ENCODE measurements at regions not wholly inside any gene's neighbourhood (a gene's known extent, or its start where the extent isn't known, plus 50 kb on each side); places are given as distances from the start of the nearest gene placed in this dataset.

DNA sequence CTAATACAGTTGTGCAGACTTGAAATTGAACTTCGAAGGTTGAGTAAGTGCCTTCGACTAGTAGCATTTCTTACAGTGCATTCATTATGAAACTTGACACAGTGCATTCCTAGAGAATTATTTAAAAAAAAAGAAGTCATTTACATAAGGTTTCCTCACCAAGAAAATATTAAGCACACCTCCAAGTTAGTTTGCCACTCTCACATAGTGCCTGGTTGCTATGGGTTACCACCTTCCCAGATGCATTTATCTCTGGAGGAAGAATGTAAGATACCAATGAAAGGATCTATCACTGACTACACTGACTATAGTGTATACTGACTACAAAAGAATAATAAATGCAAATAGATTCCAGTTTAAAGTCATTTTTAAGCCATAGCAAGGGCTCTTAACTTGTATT lies 311.9 kb upstream of the RASGEF1B start:
- DNase-seq (ENCODE audit: low read depth, low spot score) (no peak), ATAC-seq (no peak), FAIRE-seq (no peak)
- ChIA-PET POLR2A (interaction anchor here (0.6 kb wide), 1 partner anchor 111 kb away, joined by 3 read pairs; no protein-coding TSS in a partner anchor), RAD21 (ENCODE audit: unreplicated experiment) (no interaction called here), CTCF (no interaction called here), SMC1A (ENCODE audit: uncharacterized antibody, unreplicated experiment) (no interaction called here)
- Histone ChIP-seq H3K4me2 (ENCODE audit: control insufficient read depth, insufficient read depth) (no peak overlapping the region), H3K36me3 (ENCODE audit: control insufficient read depth in 2 of 2, insufficient read depth in 2 of 2, low read length in 1 of 2) (no peaks in the 10 kb centered on the region), H3K4me1 (ENCODE audit: control insufficient read depth, insufficient read depth, low read length) (no peaks in the 10 kb centered on the region), H3K4me3 (no peak overlapping the region), H2AFZ (ENCODE audit: control insufficient read depth, low read depth, low read length) (no peak overlapping the region), H3K9me3 (replicated peaks; ENCODE audit: control insufficient read depth, insufficient read depth, low read length) (no peaks in the 10 kb centered on the region), H3K27me3 (replicated peaks in 1 of 2; ENCODE audit: control insufficient read depth in 2 of 2, insufficient read depth in 2 of 2, low read length in 1 of 2) (no peaks in the 10 kb centered on the region), H3K79me2 (ENCODE audit: control insufficient read depth, insufficient read depth, low read length) (no peaks in the 10 kb centered on the region), H4K20me1 (ENCODE audit: control insufficient read depth, insufficient read depth) (no peaks in the 10 kb centered on the region), H3K27ac (ENCODE audit: control insufficient read depth, insufficient read depth) (no peak overlapping the region), H3K9ac (ENCODE audit: control insufficient read depth, insufficient read depth, low read length) (no peak overlapping the region)
- TF ChIP-seq KAT2A (conservative IDR thresholded peaks at IDR 0.05; ENCODE audit: control insufficient read depth, low read depth, low read length) (no peak), EP300 (IDR thresholded peaks at IDR 0.05; ENCODE audit: borderline replicate concordance in 1 of 2, control insufficient read depth in 1 of 2, low read depth in 2 of 2, low read length in 2 of 2) (no peak), KDM1A (IDR thresholded peaks at IDR 0.05; ENCODE audit: borderline replicate concordance) (no peak), BRCA1 (IDR thresholded peaks at IDR 0.05; ENCODE audit: low read depth, low read length) (no peak), POLR2A (IDR thresholded peaks at IDR 0.05; ENCODE audit: low read depth, low read length) (no peak), TCF7 (IDR thresholded peaks at IDR 0.05; ENCODE audit: borderline replicate concordance) (no peak), SREBF2 (IDR thresholded peaks at IDR 0.05; ENCODE audit: low read length) (no peak), KLF5 (IDR thresholded peaks at IDR 0.05; ENCODE audit: partially characterized antibody) (no peak), MYB (IDR thresholded peaks at IDR 0.05; ENCODE audit: borderline replicate concordance, low read depth, low read length) (no peak)
- TF ChIP-seq, protein P1, sequence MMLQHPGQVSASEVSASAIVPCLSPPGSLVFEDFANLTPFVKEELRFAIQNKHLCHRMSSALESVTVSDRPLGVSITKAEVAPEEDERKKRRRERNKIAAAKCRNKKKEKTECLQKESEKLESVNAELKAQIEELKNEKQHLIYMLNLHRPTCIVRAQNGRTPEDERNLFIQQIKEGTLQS (IDR thresholded peaks at IDR 0.05; ENCODE audit: borderline replicate concordance, extremely low read depth, low read depth, low read length): no peak
- intact Hi-C loops (cut with micrococcal nuclease; ENCODE audit: unreplicated experiment): no loop called here
- in situ Hi-C loops (cut with MboI): no loop called here
- 3% methylated on average over 2 of the region's 2 CpGs for WGBS (ENCODE audit: insufficient coverage, insufficient replicate concordance, low lambda C conversion rate, missing lambda C conversion rate)
- BruUV-seq (replicated peaks): no TSS peak

Data from GM12878 (cell line).